Astrocyte (in vitro differentiated cells and primary cell): ENCODE measurements at regions not wholly inside any gene's neighbourhood (a gene's known extent, or its start where the extent isn't known, plus 50 kb on each side); places are given as distances from the start of the nearest gene placed in this dataset.

Experiments
- DNase-seq: peaks from one replicate; pipeline ENCODE4 v3.0.0-alpha.2; 2010; ENCODE audit warnings: low read depth
- FAIRE-seq: peaks from 2 replicates; lab custom pipeline; 2011; peaks lifted over from hg19 to GRCh38; lab: Jason Lieb, UNC
- H2AFZ ChIP-seq: 2 replicates; pipeline ENCODE4 v1.6.0; 2012; ENCODE audit warnings: low read depth, low read length, inconsistent platforms
- H3K27ac ChIP-seq: 2 replicates; pipeline ENCODE4 v1.5.1; 2011; ENCODE audit warnings: low read depth, low read length, inconsistent platforms
- H3K27me3 ChIP-seq: 2 replicates; pipeline ENCODE4 v1.6.0; 2011; ENCODE audit warnings: low read length, inconsistent platforms; ENCODE audit not compliant: insufficient read depth
- H3K36me3 ChIP-seq: 2 replicates; pipeline ENCODE4 v1.5.1; 2011; ENCODE audit warnings: low read length, inconsistent platforms; ENCODE audit not compliant: insufficient read depth
- H3K4me1 ChIP-seq: 2 replicates; pipeline ENCODE4 v1.5.1; 2011; ENCODE audit warnings: low read length, inconsistent platforms; ENCODE audit not compliant: insufficient read depth
- H3K4me2 ChIP-seq: 2 replicates; pipeline ENCODE4 v1.6.0; 2012; ENCODE audit warnings: low read length, inconsistent platforms
- H3K4me3 ChIP-seq: 2 replicates; pipeline ENCODE4 v1.5.1; 2011; ENCODE audit warnings: low read depth, mild to moderate bottlenecking, low read length, inconsistent platforms; ENCODE audit not compliant: insufficient read depth
- H3K79me2 ChIP-seq: 2 replicates; pipeline ENCODE4 v1.6.0; 2012; ENCODE audit warnings: mild to moderate bottlenecking, low read length, inconsistent platforms; ENCODE audit not compliant: insufficient read depth
- H3K9ac ChIP-seq: 2 replicates; pipeline ENCODE4 v1.6.0; 2012; ENCODE audit warnings: mild to moderate bottlenecking, low read length, inconsistent platforms
- H3K9me3 ChIP-seq: 2 replicates; pipeline ENCODE4 v1.5.1; 2012; ENCODE audit warnings: low read depth, mild to moderate bottlenecking, low read length, inconsistent platforms; ENCODE audit not compliant: insufficient read depth
- H4K20me1 ChIP-seq: 2 replicates; pipeline ENCODE4 v1.6.0; 2012; ENCODE audit warnings: low read length, inconsistent platforms; ENCODE audit not compliant: insufficient read depth
- H3K27ac Mint-ChIP-seq: one replicate; pipeline ENCODE4 v1.8.0; 2021; ENCODE audit warnings: mild to moderate bottlenecking, mixed read lengths; ENCODE audit not compliant: unreplicated experiment
- H3K27me3 Mint-ChIP-seq: one replicate; pipeline ENCODE4 v1.8.0; 2021; ENCODE audit warnings: low read depth, mixed read lengths; ENCODE audit not compliant: unreplicated experiment
- H3K36me3 Mint-ChIP-seq: one replicate; pipeline ENCODE4 v1.8.0; 2021; ENCODE audit warnings: low read depth, mixed read lengths; ENCODE audit not compliant: unreplicated experiment
- H3K4me1 Mint-ChIP-seq: one replicate; pipeline ENCODE4 v1.8.0; 2021; ENCODE audit warnings: low read depth, mixed read lengths; ENCODE audit not compliant: unreplicated experiment
- H3K4me3 Mint-ChIP-seq: one replicate; pipeline ENCODE4 v1.8.0; 2021; ENCODE audit warnings: mild to moderate bottlenecking, moderate library complexity, mixed read lengths; ENCODE audit not compliant: unreplicated experiment
- H3K9me3 Mint-ChIP-seq: one replicate; pipeline ENCODE4 v1.8.0; 2021; ENCODE audit warnings: mild to moderate bottlenecking, mixed read lengths; ENCODE audit not compliant: unreplicated experiment
- EZH2 ChIP-seq: IDR thresholded peaks from 2 replicates; pipeline ENCODE4 v1.6.1; 2012; ENCODE audit warnings: mild to moderate bottlenecking, low read length, inconsistent platforms; ENCODE audit not compliant: insufficient read depth
- TF ChIP-seq, protein P1 (sequence below): IDR thresholded peaks from 2 replicates; pipeline ENCODE4 v1.5.1; 2011; ENCODE audit warnings: low read depth, mild to moderate bottlenecking, inconsistent platforms, low read length, moderate library complexity; ENCODE audit not compliant: insufficient read depth

DNA sequence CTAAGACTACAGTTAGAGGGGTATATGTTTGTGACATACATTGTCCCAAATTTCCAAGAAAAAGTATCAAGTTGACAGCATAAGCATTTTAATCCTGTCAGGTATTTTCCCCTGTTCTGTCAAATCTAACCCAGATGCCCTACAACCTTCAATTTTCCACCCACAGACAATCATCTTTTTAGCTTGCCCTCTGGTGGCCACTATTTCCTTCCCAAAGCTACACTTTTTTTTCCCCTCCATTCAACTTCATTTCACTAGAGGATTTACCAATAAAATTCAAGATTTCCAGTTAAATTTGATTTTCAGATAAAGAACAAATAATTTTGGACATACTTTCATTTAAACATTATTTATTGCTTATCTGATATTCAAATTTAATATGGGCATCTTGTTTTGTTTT, 286.6 kb downstream of the TENT5A start:
- Mint-ChIP-seq H3K36me3 (no peaks in the 10 kb centered on the region), H3K9me3 (peaks cover 3% of the 10 kb centered on the region), H3K4me1 (no peaks in the 10 kb centered on the region), H3K27me3 (no peaks in the 10 kb centered on the region), H3K27ac (no peak overlapping the region), H3K4me3 (no peak overlapping the region)
- no peaks in the 10 kb centered on the region for H3K79me2 ChIP-seq
- no peaks in the 10 kb centered on the region for H3K36me3 ChIP-seq
- H3K4me2 ChIP-seq, result no peak overlapping the region
- no peaks in the 10 kb centered on the region for H3K27me3 ChIP-seq
- H3K4me3 ChIP-seq, result no peak overlapping the region
- TF ChIP-seq, protein P1, sequence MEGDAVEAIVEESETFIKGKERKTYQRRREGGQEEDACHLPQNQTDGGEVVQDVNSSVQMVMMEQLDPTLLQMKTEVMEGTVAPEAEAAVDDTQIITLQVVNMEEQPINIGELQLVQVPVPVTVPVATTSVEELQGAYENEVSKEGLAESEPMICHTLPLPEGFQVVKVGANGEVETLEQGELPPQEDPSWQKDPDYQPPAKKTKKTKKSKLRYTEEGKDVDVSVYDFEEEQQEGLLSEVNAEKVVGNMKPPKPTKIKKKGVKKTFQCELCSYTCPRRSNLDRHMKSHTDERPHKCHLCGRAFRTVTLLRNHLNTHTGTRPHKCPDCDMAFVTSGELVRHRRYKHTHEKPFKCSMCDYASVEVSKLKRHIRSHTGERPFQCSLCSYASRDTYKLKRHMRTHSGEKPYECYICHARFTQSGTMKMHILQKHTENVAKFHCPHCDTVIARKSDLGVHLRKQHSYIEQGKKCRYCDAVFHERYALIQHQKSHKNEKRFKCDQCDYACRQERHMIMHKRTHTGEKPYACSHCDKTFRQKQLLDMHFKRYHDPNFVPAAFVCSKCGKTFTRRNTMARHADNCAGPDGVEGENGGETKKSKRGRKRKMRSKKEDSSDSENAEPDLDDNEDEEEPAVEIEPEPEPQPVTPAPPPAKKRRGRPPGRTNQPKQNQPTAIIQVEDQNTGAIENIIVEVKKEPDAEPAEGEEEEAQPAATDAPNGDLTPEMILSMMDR, result peak; percentile 59
- TF ChIP-seq EZH2, result no peak
- H2AFZ ChIP-seq, result no peak overlapping the region
- DNase-seq (no peak), FAIRE-seq (no peak)
- H4K20me1 ChIP-seq, result no peaks in the 10 kb centered on the region
- no peak overlapping the region for H3K27ac ChIP-seq
- no peaks in the 10 kb centered on the region for H3K4me1 ChIP-seq
- H3K9me3 ChIP-seq, result no peaks in the 10 kb centered on the region
- no peak overlapping the region for H3K9ac ChIP-seq

DNA sequence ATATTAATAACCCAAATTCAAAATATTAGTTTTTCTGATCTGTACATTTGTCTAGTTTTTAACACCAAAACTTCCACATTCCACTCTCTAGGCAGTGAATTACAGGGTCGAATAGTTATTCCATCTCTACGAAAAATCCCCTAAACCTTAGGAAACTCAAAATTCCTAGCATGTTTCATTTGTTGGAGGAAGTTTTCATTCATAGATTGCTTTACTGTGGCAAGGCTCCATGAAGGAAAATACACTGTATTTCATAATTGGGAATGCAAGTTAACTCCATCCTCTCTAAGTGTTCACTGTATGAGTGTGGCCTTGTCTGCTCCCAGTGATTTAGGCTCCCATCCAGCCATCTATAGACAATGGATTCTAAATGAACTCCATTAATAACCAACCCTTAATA, 296.1 kb downstream of the TENT5A start:
- H3K36me3 ChIP-seq, result no peaks in the 10 kb centered on the region
- no peaks in the 10 kb centered on the region for H3K4me1 ChIP-seq
- no peak overlapping the region for H3K4me3 ChIP-seq
- H3K79me2 ChIP-seq, result no peaks in the 10 kb centered on the region
- Mint-ChIP-seq H3K27ac (no peak overlapping the region), H3K4me3 (no peak overlapping the region), H3K9me3 (no peaks in the 10 kb centered on the region), H3K27me3 (no peaks in the 10 kb centered on the region), H3K36me3 (no peaks in the 10 kb centered on the region), H3K4me1 (no peaks in the 10 kb centered on the region)
- TF ChIP-seq, protein P1, result no peak
- no peak for TF ChIP-seq EZH2
- H3K9me3 ChIP-seq, result no peaks in the 10 kb centered on the region
- no peak overlapping the region for H2AFZ ChIP-seq
- no peak overlapping the region for H3K27ac ChIP-seq
- no peaks in the 10 kb centered on the region for H3K27me3 ChIP-seq
- no peaks in the 10 kb centered on the region for H4K20me1 ChIP-seq
- H3K9ac ChIP-seq, result no peak overlapping the region
- H3K4me2 ChIP-seq, result no peak overlapping the region
- FAIRE-seq (no peak), DNase-seq (no peak)

- Histone ChIP-seq H3K27me3 (no peaks in the 10 kb centered on the region), H2AFZ (no peak overlapping the region), H3K4me3 (no peak overlapping the region), H3K27ac (no peak overlapping the region), H4K20me1 (no peaks in the 10 kb centered on the region), H3K9ac (no peak overlapping the region), H3K4me1 (no peaks in the 10 kb centered on the region), H3K36me3 (no peaks in the 10 kb centered on the region), H3K79me2 (no peaks in the 10 kb centered on the region), H3K9me3 (no peaks in the 10 kb centered on the region), H3K4me2 (no peak overlapping the region)
- FAIRE-seq (no peak), DNase-seq (no peak)
- no peaks in the 10 kb centered on the region for H3K4me1 Mint-ChIP-seq
- H3K9me3 Mint-ChIP-seq, result no peaks in the 10 kb centered on the region
- H3K36me3 Mint-ChIP-seq, result no peaks in the 10 kb centered on the region
- TF ChIP-seq EZH2, result no peak
- TF ChIP-seq, protein P1, result no peak
- H3K27ac Mint-ChIP-seq, result no peak overlapping the region
- no peak overlapping the region for H3K4me3 Mint-ChIP-seq
- no peaks in the 10 kb centered on the region for H3K27me3 Mint-ChIP-seq
These were observed 296.8 kb downstream of the TENT5A start for GRCh38 chr6:81455641-81456040.
